ENCODE measurements at regions not wholly inside any gene's neighbourhood (a gene's known extent, or its start where the extent isn't known, plus 50 kb on each side); places are given as distances from the start of the nearest gene placed in this dataset.

DNA sequence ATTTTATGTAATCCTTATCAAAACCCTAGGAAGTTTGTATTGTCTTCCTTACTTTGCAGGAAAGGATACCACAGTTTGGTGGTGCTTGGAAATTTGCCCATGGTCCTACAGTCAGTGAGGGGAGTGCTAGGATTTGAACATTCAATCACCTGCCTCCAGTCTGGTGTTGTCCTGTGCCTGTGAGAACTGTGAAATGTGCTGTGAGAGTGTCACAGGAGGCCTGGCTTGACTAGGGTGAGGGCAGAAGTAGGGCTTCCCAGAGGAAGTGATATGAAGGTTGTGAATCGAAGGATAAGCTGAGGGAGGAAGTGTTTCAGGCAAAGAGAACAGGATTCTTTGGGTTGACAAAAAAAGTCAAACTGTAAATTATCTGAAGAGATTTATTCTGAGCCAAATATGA is 424.4 kb downstream of the TMEM135 start:
- DNase-seq (ENCODE audit: insufficient read length, low spot score) (no peak), FAIRE-seq (no peak)
- TF ChIP-seq CTCF (IDR thresholded peaks at IDR 0.05; ENCODE audit: insufficient read depth, missing control alignments): no peak

- TF ChIP-seq CTCF (IDR thresholded peaks at IDR 0.05; ENCODE audit: insufficient read depth, missing control alignments): no peak
- DNase-seq (ENCODE audit: insufficient read length, low spot score): no peak
- no peak for FAIRE-seq
Measured at GRCh38 chr11:87460842-87461637, 423.3 kb downstream of the TMEM135 start.

- no peak for TF ChIP-seq CTCF (IDR thresholded peaks at IDR 0.05; ENCODE audit: insufficient read depth, missing control alignments)
- FAIRE-seq (no peak), DNase-seq (ENCODE audit: insufficient read length, low spot score) (no peak)
Measured at GRCh38 chr11:87460279-87460678, 422.5 kb downstream of the TMEM135 start.

DNA sequence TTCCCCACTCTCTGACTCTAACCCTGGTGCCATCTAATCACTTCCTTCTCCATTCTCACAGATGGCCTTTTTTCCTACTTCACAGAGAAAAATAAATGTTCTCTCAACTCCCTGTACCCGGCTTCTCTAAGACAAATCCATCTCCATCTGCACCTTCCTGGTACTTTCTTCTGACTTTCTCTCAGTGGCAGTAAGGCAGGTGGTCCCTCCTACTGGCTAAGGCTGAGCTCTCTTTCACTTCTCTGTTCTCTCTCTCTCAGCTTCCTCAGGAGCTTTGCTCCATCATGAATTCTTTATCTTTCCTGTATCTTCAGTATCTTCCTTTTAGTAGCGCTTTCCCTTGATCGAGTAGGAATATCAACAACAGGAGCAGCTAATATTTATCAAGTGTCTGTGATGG is 421.6 kb downstream of the TMEM135 start:
- no peak for DNase-seq (ENCODE audit: insufficient read length, low spot score)
- no peak for FAIRE-seq
- TF ChIP-seq CTCF (IDR thresholded peaks at IDR 0.05; ENCODE audit: insufficient read depth, missing control alignments): no peak

DNA sequence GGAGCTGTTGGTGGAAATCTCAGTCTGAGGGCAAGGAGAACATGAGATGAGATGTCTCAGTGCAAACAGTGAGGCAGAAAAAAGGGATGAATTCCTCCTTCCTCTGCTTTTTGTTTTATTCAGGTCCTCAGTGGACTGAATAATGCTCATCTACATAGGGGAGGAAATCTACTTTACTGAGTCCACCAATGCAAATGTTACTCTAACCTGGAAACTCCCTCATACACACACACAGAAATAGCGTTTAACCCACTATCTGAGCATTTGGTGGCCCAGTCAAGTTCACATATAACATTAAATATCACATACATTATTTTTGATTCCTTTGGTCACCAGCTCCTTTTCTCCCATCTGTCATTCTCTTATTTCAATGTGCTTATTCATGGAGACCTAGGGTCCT is 418.8 kb downstream of the TMEM135 start:
- DNase-seq (ENCODE audit: insufficient read length, low spot score): no peak
- FAIRE-seq: no peak

GRCh38 chr11:87455180-87455579 is 417.4 kb downstream of the TMEM135 start:
- FAIRE-seq: no peak
- no peak for TF ChIP-seq CTCF (IDR thresholded peaks at IDR 0.05; ENCODE audit: insufficient read depth, missing control alignments)
- DNase-seq (ENCODE audit: insufficient read length, low spot score): no peak

More for the DNA sequence above, 418.8 kb downstream of the TMEM135 start:
- TF ChIP-seq CTCF (IDR thresholded peaks at IDR 0.05; ENCODE audit: insufficient read depth, missing control alignments): no peak

DNA sequence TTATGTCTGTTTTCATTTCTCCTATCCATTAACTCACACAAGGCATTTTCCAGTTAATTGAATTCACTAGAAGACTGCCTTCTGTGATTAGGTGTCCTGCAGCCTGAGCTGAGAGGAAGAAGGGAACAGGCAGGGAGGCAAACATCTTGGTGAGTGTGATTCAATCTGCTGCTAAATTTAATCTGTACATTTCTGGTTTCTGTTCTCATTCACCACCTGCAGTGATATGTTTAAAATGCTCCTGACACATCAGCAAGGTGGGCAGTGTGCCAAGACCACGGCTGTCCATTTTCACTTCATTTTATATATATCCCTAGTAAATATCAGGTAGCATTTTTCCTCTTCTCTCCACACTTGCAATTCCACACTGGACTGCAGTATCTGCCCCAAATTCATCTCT is 416.5 kb downstream of the TMEM135 start:
- DNase-seq (ENCODE audit: insufficient read length, low spot score) (no peak), FAIRE-seq (no peak)
- TF ChIP-seq CTCF (IDR thresholded peaks at IDR 0.05; ENCODE audit: insufficient read depth, missing control alignments): no peak
